ENCODE measurements at regions not wholly inside any gene's neighbourhood (a gene's known extent, or its start where the extent isn't known, plus 50 kb on each side); places are given as distances from the start of the nearest gene placed in this dataset.
"Not testable (repeated sequence)": the region's sequence is repeated elsewhere in the genome, so short reads cannot be mapped to it uniquely, and the experiment has no call there.

GRCh38 chr1:47688461-47689296 is 250.8 kb downstream of the FOXD2 start:
- DNase-seq, result no peak

GRCh38 chr1:47689894-47690293 is 252.1 kb downstream of the FOXD2 start:
- DNase-seq, result no peak

DNA sequence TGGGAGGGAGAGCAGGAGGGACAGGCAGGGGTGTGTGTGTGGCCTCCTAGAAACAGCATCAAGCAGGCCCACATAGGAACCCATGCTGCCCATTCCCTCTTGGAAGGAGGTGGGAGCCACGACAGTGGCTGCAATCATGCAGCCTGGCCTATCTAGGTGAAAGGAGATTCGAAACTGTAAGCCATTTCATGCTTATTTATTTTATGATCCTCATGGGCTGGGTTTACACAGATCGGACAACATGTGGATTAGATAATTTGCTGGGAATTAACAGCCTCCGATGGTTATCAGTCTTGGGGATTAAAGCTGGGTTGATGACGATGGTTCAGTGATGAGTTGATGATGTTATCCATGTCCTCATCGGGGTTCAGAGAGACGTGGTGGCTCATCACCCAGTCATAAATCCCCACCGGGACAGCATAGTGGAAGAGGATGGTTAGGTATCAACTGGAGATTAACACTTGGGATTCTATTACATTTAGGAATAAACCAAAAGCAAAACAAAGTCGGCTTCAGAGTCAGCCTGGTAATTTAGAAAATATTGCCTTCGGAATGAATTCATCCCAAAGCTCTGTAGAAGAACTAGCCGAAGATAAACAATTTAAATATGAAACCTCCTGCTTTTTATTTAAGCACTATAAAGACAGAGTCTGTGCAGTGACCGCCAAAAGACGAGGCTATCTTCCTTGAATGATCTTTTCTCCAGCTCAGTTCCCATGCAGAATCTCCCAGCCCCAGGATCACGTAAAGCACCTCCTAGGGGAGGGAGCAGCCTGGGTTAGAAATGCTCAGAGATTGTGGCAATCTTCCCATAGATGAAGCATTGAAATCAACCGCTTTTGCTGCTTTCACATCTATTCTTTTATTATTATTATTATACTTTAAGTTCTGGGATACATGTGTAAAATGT is 252.8 kb downstream of the FOXD2 start:
- no peak for DNase-seq

- not testable (repeated sequence) for DNase-seq
These were observed 253.4 kb downstream of the FOXD2 start for GRCh38 chr1:47691293-47691692.

DNA sequence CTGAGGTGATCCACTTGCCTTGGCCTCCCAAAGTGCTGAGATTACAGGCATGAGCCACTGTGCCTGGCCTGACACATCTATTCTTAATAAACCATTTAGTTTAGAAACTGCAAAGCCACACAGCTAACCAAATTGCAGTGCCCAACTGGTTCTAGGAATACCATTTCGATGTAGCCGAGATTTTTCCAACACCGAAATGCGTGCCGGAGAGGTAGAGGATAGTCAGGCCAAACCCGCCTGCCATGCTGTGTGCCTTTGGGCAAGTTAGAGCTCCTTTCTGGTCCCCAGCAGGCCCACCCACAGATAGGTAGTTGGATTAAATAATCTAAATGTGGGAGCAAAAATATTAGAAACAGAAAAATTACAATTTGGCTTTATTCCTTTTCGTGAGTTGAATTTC is 254.4 kb downstream of the FOXD2 start:
- DNase-seq, result no peak

- DNase-seq, result no peak
These were observed 255.3 kb downstream of the FOXD2 start for GRCh38 chr1:47693115-47693514.

DNA sequence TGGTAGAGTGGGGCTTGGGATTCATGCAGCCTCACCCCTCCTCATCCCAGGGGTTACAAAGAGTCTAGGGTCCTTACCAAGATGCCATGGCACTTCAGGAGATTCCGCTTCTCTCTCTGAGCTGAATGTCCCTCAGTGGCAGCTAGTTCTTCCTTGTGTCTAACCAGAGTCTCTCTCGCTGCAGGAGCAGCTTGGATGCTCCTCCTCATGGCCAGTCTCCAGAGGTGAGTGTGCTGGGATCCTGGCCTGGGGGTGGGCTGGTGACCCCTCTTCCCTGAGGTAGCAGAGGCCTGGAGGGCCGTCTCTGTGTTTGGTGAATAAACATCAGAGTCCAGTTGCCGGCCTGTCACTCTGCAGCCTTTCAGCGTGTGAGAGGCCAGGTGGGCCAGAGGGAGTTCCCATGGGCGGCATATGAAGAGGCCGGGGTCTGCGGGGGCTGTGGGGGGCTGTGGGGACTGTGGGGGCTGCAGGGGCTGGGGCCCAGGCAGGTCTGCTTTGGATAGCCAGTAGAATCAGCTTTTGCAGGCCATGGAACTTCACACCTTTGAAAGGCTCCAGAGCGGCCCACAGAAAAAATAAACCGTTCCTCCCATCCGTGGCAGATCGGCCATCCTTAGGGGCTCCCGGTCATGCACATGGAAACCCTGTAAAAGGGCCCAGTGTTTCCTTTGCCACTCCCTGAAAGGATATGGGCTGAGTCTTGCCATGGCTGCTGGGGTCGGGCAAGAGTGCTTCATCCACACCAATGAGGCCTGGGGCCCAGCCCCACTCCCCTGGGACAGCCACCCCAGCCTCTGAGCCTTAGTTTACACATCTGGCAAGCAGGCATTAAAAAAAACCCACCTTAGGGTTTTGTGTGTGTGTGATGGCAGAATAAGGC is 256.4 kb downstream of the FOXD2 start:
- no peak for DNase-seq

DNA sequence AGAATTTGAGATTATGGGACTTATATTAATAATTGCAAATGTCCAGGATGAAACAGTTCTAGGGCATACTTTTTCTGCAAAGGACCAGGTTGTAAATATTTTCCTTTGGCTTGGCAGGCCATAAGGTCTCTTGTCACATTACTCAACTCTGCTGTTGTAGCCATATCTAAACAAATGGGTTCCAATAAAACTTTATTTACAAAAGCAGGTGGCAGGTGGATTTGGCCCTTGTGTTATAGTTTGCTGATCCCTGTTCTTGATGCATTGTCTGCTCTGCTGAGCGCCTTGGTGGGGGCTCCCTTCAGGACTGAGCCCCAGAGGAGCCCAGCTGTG is 258.5 kb downstream of the FOXD2 start:
- DNase-seq, result no peak

DNA sequence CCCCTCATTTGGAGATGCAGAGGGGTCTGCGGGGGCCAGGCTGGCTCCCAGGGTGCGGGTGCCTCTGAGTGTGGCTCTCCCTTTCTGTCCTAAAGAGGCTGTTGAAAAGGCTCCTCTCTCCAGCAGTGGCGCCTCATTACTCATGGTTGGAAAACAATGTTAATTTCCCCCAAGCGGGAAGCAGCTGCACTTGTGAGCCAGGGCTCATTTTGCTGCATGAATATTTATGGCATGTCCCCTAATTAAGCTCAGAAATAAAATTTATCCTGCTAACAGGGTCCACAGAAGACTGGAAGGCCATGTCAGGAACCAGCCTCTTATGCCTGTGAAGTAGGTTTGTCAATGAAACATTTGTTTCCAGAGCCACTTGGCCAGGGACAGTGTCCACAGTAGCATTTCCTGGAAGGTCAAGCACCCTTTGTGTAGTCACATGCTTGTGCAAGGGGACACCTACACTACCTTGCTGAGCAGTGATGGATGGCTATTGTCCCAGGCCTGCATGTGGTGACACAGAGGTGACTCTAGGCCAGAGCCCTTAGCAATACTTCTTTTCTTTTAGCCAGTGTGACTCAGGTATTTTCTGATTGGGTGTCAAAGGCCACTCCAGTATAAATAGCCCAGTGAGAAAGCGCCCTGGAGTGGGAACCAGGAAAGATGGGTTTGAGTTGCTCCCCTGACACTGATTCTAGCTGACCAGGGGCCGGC is 259.0 kb downstream of the FOXD2 start:
- DNase-seq, result no peak

DNA sequence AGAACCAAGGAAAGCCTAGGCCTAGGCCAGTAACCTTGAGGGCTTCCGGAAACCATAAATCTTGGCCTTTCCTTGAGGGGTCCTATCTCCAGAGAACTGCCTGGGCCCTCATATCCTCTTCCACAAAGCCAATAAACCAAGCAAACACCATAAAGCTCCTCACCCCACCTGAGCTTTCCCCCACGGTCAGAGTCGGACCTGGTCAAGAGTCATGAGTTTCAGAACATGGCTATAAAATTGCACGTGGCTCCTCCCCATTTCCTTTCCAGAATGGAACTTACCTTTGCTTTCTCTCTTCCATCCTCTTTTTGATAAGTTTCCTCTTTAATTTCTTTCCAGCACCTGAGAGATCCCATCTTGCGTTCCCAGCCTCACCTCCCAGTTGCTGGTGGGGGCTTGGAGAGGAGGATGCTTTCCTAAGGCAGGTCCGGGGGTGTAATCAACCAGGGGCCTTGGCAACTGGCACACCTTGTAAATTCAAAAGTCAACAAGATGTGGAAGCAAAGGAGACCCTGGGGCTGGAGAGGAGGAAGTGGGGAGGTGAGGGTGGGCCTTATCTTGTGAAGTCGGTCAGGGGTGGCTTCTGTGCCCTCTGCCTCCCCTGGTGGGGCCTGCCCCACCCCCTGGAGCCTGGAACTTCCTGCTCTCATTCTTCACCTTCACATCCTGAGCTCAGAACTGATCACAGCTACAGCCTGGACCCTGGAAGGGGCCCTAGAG is 259.9 kb downstream of the FOXD2 start:
- no peak for DNase-seq

GRCh38 chr1:47699492-47700235 is 261.8 kb downstream of the FOXD2 start:
- no peak for DNase-seq

GRCh38 chr1:47701283-47701682 is 263.4 kb downstream of the FOXD2 start:
- no peak for DNase-seq

GRCh38 chr1:47701741-47702515 is 264.1 kb downstream of the FOXD2 start:
- no peak for DNase-seq

- DNase-seq, result no peak
These were observed 265.4 kb downstream of the FOXD2 start for GRCh38 chr1:47703156-47703825.

DNA sequence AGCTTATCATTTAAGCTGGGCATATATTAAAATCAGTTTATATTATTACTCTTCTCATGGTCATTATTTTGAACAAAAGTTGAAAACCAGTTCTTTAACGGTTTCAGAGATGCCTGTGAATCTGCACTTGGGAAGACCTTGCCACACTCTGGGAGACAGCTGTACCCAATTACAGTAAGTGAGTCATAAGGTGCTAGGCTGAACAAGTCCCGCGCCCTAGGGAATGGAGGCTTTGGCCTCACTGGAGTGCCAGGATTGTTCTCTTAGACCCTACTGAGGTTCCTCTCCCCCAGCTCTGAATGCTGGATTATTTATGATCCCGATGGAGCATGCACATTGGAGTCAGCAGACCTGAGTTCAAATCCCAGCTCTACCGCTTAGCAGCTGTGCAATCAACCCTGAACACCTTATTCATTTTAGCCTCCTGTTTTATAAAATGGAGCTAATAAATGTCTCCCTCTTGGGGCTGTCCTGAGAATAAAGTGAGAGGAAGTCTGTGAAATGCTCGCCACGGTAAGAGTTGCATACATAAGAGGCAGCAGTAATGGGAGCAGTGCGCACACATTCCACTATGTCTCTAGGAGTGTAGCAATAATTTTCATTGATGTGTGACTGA is 266.2 kb downstream of the FOXD2 start:
- DNase-seq, result no peak

DNA sequence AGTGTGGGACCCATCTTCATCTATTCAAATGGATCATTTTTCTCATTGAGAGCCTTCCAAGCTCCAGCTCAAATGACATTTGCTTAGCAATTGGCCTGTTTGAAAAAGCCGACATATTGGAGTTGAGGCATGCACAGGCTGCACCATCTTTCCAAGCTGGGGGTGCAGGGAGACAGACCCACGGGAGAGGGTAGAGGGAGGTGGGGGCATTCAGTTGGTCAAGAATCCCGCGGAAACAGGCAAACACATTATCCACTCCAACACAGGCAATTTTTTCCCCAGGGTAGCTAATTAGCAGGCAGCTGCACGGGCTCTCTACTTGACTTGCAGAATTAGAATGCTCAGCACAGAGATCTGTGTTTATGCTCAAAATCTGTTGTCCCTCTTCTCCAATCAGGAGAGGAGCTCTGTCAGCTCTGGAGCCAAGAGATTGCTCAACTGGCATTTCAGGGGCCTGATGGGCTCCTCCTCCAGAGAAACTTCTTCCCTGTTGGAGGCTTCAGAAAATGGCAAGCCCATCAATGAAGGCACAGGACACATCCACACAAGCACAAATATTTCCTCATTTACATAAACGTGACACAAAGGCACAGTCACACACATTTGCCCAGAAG is 267.8 kb downstream of the FOXD2 start:
- no peak for DNase-seq

- no peak for DNase-seq
These were observed 269.7 kb downstream of the FOXD2 start for GRCh38 chr1:47707503-47707902.

DNA sequence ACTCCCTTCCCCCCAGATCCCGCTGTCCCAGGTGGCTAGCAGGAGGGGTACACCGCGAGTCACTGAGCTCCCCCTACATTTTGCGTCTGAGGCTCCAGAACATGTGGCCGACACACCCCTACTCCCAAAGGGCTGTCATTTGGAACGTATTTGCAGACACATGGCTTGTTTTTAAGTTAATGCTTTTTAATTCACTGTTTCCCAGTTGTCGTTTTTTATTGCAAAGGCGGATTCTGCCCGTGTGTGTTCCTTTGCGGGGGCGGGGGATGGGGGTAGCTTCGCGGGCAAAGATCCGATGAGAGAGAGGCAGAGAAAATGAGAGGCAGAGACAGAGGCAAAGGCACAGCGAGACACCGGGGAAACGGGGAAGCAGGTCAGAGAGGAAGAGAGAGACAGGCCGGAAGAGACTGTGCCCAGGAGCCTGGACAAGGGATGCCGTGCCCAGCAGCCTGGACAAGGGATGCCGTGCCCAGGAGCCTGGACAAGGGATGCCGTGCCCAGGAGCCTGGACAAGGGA is 270.2 kb downstream of the FOXD2 start:
- no peak for DNase-seq

GRCh38 chr1:47708658-47709018 is 270.8 kb downstream of the FOXD2 start:
- DNase-seq, result no peak

Data from NCI-H1092 (cell line).